ENCODE measurements at regions not wholly inside any gene's neighbourhood (a gene's known extent, or its start where the extent isn't known, plus 50 kb on each side); places are given as distances from the start of the nearest gene placed in this dataset.

DNA sequence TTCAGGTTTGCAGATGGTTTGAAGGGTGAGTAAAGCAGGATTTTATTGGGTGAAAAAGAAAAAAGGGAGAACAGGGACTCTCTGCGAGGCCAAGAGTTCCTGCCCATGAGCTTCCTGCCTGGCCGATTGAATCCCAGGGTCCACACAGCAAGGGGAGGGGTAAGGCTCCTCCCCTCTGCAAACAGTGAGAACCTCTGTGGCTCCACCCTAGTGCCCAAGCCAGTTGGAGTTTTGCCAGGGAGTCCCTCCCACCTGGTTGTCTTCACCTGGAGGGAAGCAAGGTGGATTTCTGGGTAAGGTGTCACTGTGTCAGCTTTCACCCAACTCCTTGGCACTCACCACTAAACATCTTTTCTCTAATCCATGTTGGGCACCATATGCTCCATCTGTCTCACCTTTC is 70.9 kb downstream of the PDHA2 start:
- Histone ChIP-seq H3K36me3 (ENCODE audit: control insufficient read depth in 2 of 2, insufficient read depth in 2 of 2, low read length in 1 of 2) (no peaks in the 10 kb centered on the region), H3K4me1 (ENCODE audit: control insufficient read depth, insufficient read depth, low read length) (no peaks in the 10 kb centered on the region), H3K9ac (ENCODE audit: control insufficient read depth, insufficient read depth, low read length) (no peak overlapping the region), H4K20me1 (ENCODE audit: control insufficient read depth, insufficient read depth) (no peaks in the 10 kb centered on the region), H3K27ac (ENCODE audit: control insufficient read depth, insufficient read depth) (no peak overlapping the region), H3K9me3 (replicated peaks; ENCODE audit: control insufficient read depth, insufficient read depth, low read length) (no peaks in the 10 kb centered on the region), H3K4me2 (ENCODE audit: control insufficient read depth, insufficient read depth) (no peak overlapping the region), H3K79me2 (ENCODE audit: control insufficient read depth, insufficient read depth, low read length) (no peaks in the 10 kb centered on the region), H3K4me3 (no peak overlapping the region), H2AFZ (ENCODE audit: control insufficient read depth, low read depth, low read length) (no peak overlapping the region), H3K27me3 (replicated peaks in 1 of 2; ENCODE audit: control insufficient read depth in 2 of 2, insufficient read depth in 2 of 2, low read length in 1 of 2) (no peaks in the 10 kb centered on the region)
- DNase-seq (ENCODE audit: low read depth, low spot score): no peak
- TF ChIP-seq MTA2 (IDR thresholded peaks at IDR 0.05; ENCODE audit: low read depth): no peak
- TF ChIP-seq SPI1 (IDR thresholded peaks at IDR 0.05; ENCODE audit: borderline replicate concordance, insufficient read depth, low read depth, low read length): no peak
- TF ChIP-seq SUZ12 (IDR thresholded peaks at IDR 0.05; ENCODE audit: unreplicated experiment): no peak
- TF ChIP-seq, protein P1, sequence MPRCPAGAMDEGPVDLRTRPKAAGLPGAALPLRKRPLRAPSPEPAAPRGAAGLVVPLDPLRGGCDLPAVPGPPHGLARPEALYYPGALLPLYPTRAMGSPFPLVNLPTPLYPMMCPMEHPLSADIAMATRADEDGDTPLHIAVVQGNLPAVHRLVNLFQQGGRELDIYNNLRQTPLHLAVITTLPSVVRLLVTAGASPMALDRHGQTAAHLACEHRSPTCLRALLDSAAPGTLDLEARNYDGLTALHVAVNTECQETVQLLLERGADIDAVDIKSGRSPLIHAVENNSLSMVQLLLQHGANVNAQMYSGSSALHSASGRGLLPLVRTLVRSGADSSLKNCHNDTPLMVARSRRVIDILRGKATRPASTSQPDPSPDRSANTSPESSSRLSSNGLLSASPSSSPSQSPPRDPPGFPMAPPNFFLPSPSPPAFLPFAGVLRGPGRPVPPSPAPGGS (IDR thresholded peaks at IDR 0.05; ENCODE audit: borderline replicate concordance, insufficient read depth, low read depth, low read length, poor library complexity, severe bottlenecking): no peak
- TF ChIP-seq RUNX3 (IDR thresholded peaks at IDR 0.05; ENCODE audit: low read length): no peak
- no peak for TF ChIP-seq TCF3 (IDR thresholded peaks at IDR 0.05; ENCODE audit: borderline replicate concordance, insufficient read depth, low read depth, low read length)
- ChIA-PET RAD21 (ENCODE audit: unreplicated experiment) (no interaction called here), CTCF (no interaction called here), SMC1A (ENCODE audit: uncharacterized antibody, unreplicated experiment) (no interaction called here), POLR2A (no interaction called here)
- WGBS (ENCODE audit: insufficient coverage, insufficient replicate concordance, low lambda C conversion rate, missing lambda C conversion rate): 12% methylated on average over 2 of the region's 2 CpGs
- BruUV-seq (replicated peaks): no TSS peak
- FAIRE-seq: no peak
- ATAC-seq: no peak
- intact Hi-C loops (cut with micrococcal nuclease; ENCODE audit: unreplicated experiment): no loop called here
- in situ Hi-C loops (cut with MboI): no loop called here

DNA sequence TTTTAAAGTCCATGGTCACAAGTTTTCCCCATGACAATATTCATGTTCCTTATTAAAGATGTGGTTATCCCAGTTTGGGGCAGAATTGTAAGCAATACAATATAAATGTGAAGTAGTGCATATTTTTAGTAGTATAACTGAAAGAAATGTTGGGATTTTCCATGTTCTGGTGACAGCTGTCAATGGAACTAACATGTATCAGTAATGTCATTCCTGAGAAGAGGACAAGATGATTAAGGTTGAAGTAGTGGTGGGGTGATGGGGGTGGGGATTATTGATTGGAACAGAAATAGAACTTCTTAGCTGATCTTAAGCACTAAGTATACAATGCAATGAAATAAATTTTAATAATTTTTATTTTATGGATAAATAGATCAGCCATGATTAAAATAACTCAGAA is 81.6 kb downstream of the PDHA2 start:
- ChIA-PET POLR2A (no interaction called here), CTCF (no interaction called here), SMC1A (ENCODE audit: uncharacterized antibody, unreplicated experiment) (no interaction called here), RAD21 (ENCODE audit: unreplicated experiment) (no interaction called here)
- FAIRE-seq (no peak), DNase-seq (ENCODE audit: low read depth, low spot score) (no peak), ATAC-seq (no peak)
- Histone ChIP-seq H3K4me2 (ENCODE audit: control insufficient read depth, insufficient read depth) (no peak overlapping the region), H3K27ac (ENCODE audit: control insufficient read depth, insufficient read depth) (no peak overlapping the region), H4K20me1 (ENCODE audit: control insufficient read depth, insufficient read depth) (no peaks in the 10 kb centered on the region), H3K27me3 (replicated peaks in 1 of 2; ENCODE audit: control insufficient read depth in 2 of 2, insufficient read depth in 2 of 2, low read length in 1 of 2) (no peaks in the 10 kb centered on the region), H3K9me3 (replicated peaks; ENCODE audit: control insufficient read depth, insufficient read depth, low read length) (no peaks in the 10 kb centered on the region), H3K4me3 (no peak overlapping the region), H2AFZ (ENCODE audit: control insufficient read depth, low read depth, low read length) (no peak overlapping the region), H3K9ac (ENCODE audit: control insufficient read depth, insufficient read depth, low read length) (no peak overlapping the region), H3K4me1 (ENCODE audit: control insufficient read depth, insufficient read depth, low read length) (no peaks in the 10 kb centered on the region), H3K79me2 (ENCODE audit: control insufficient read depth, insufficient read depth, low read length) (no peaks in the 10 kb centered on the region), H3K36me3 (ENCODE audit: control insufficient read depth in 2 of 2, insufficient read depth in 2 of 2, low read length in 1 of 2) (no peaks in the 10 kb centered on the region)
- in situ Hi-C loops (cut with MboI) (no loop called here), intact Hi-C loops (cut with micrococcal nuclease; ENCODE audit: unreplicated experiment) (no loop called here)
- BruUV-seq (replicated peaks): no TSS peak
- TF ChIP-seq MTA3 (IDR thresholded peaks at IDR 0.05; ENCODE audit: borderline replicate concordance, low read length): no peak
- TF ChIP-seq ZNF217 (IDR thresholded peaks at IDR 0.05): no peak
- no peak for TF ChIP-seq ZNF274 (IDR thresholded peaks at IDR 0.05; ENCODE audit: insufficient read depth, insufficient read length)
- TF ChIP-seq ZZZ3 (IDR thresholded peaks at IDR 0.05; ENCODE audit: control insufficient read depth, insufficient read length, low read depth): no peak
- TF ChIP-seq NR2C2 (IDR thresholded peaks at IDR 0.05; ENCODE audit: borderline replicate concordance, control insufficient read depth, insufficient read length, low read depth): no peak
- TF ChIP-seq MXI1 (IDR thresholded peaks at IDR 0.05; ENCODE audit: low read depth, low read length): no peak
- no peak for TF ChIP-seq CHD4 (IDR thresholded peaks at IDR 0.05)
- TF ChIP-seq MTA2 (IDR thresholded peaks at IDR 0.05; ENCODE audit: low read depth): no peak
- TF ChIP-seq, protein P1 (IDR thresholded peaks at IDR 0.05; ENCODE audit: borderline replicate concordance, insufficient read depth, low read depth, low read length, poor library complexity, severe bottlenecking): no peak
- no peak for TF ChIP-seq KLF5 (IDR thresholded peaks at IDR 0.05; ENCODE audit: partially characterized antibody)
- TF ChIP-seq MEF2A (IDR thresholded peaks at IDR 0.05; ENCODE audit: insufficient read depth, low read depth, low read length): no peak
- TF ChIP-seq, protein P2, sequence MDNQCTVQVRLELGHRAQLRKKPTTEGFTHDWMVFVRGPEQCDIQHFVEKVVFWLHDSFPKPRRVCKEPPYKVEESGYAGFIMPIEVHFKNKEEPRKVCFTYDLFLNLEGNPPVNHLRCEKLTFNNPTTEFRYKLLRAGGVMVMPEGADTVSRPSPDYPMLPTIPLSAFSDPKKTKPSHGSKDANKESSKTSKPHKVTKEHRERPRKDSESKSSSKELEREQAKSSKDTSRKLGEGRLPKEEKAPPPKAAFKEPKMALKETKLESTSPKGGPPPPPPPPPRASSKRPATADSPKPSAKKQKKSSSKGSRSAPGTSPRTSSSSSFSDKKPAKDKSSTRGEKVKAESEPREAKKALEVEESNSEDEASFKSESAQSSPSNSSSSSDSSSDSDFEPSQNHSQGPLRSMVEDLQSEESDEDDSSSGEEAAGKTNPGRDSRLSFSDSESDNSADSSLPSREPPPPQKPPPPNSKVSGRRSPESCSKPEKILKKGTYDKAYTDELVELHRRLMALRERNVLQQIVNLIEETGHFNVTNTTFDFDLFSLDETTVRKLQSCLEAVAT (IDR thresholded peaks at IDR 0.05): no peak

All from GM12878 (cell line).